Kidney glomerular epithelial cell (primary cell): ENCODE measurements at regions not wholly inside any gene's neighbourhood (a gene's known extent, or its start where the extent isn't known, plus 50 kb on each side); places are given as distances from the start of the nearest gene placed in this dataset.
A peak's percentile ranks its signal among the peaks of the same experiment; 100 is the strongest.

Experiments used
- DNase-seq: peaks from one replicate; lab custom pipeline; 2025; lab: John Stamatoyannopoulos, UW

DNA sequence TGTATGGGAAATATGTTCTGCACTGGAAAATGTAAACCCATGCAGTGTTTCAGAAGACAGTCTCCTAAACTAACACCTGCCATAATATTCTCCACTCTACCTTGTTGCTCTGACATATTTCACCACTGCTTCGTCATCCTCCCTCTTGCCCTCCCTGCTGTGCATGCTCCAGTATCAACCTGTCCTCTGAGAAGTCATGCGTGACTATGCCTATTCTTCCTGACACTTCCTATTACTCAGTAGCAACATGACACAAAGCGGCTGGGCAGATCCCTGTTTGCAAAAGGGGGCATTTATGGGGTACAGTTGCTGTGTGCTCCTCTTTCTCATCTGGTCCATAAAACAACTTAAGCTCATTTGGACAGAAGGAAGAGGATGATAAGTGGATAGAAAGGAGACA lies 805.6 kb upstream of the EEF2KMT start:
- peak; percentile 66 for DNase-seq

GRCh38 chr16:5900046-5900445 lies 802.5 kb upstream of the EEF2KMT start:
- peak; percentile 17 for DNase-seq

DNA sequence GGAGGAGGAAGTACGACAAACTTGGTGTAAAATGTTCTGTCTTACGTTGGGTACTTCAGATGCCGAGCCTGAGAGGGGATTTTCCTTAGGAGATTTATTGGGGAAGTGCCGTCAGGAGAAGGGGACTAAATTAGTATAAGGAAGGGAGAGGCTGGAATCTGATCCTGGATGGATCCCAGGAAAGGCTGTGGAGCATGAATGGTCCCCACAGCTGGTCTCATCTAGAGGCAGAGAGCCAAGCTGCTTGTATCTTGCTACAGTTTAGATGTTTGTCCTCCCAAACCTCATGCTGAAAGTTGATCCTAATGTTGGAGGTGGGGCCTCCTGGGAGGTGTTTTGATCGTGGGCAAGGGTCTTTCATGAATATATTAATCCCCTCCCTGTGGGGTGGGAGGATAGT lies 798.4 kb upstream of the EEF2KMT start:
- DNase-seq: no peak

DNA sequence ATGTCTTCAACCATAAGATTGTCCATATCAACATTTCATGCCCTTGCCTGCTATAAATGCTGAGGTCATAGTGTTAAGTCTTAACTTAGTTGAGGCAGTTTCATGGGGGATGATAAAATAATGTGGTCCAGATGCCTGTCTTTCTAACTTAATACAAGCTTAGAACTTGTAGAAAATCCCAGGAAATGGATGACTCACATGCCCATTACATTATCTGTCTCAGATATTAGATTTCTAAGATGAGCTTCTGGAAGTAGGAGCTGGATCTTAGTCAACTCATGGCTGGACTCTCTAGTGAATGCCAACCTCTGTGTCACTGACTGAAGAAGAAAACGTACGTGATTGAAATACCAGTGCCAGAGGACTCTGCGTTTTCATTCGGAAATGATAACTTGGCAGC lies 797.5 kb upstream of the EEF2KMT start:
- peak; percentile 26 for DNase-seq

DNA sequence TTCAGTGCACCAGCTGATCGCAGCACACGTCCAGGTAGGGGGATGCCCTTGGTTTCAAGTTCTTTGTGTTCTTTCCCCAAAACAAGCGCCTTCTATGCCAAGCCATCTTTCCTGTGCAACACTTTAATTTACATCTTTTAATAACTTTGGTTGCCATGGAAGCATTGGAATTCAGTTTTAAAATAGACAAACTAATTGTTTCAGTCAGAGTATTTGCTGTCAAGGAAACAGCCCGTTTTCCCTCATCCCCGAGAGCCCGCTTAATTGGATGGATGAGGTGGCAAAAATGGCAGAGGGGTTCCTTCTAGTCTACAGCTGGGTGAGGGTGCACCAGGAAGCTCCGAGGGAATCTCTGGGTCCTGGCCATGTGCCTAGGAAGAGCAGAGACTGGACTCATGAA lies 793.7 kb upstream of the EEF2KMT start:
- no peak for DNase-seq

- peak; percentile 75 for DNase-seq
These were observed 787.9 kb upstream of the EEF2KMT start for GRCh38 chr16:5885521-5885920.

- no peak for DNase-seq
These were observed 787.4 kb upstream of the EEF2KMT start for GRCh38 chr16:5884996-5885395.

DNA sequence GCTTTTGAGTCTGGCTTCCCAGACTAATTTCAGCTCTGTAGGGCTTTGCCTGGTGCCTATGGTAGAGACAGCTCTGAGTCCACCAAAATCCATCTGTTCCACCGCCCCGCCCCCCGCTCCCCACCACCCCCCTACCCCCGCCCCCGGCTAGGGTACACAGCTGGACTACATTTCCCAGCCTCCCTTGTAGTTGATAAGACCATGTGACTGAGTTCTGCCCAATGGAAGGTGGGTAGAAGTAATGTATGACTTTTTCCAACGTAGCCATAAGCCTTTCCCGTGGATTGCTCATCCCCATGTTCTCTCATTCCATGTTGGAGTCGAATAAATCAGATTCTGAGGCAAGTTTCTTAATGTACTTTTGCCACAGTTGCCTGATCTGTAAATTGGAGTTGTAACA lies 786.7 kb upstream of the EEF2KMT start:
- no peak for DNase-seq

- no peak for DNase-seq
These were observed 784.6 kb upstream of the EEF2KMT start for GRCh38 chr16:5882087-5882640.

GRCh38 chr16:5875416-5875815 lies 777.8 kb upstream of the EEF2KMT start:
- no peak for DNase-seq

- no peak for DNase-seq
These were observed 777.3 kb upstream of the EEF2KMT start for GRCh38 chr16:5874899-5875298.

DNA sequence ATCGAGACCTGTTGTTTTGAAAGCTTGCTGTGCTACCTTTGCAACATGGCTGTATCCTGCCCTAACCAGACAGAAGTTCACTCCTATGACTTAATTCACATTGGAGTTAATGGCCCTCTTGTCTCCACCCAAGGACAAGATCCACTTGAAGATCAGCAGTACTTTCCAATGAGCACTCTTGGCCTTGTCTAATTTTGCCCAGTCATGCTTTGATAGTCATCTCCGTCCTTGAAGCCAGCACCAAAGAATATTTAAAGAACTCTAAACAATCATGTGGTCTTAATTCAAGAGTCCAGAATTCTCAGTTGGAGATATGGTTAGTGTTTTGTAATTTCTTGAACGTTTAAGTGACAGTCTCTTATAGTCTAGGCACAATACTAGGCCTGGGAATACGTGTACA lies 775.6 kb upstream of the EEF2KMT start:
- DNase-seq: no peak

GRCh38 chr16:5870886-5871691 lies 773.5 kb upstream of the EEF2KMT start:
- no peak for DNase-seq

DNA sequence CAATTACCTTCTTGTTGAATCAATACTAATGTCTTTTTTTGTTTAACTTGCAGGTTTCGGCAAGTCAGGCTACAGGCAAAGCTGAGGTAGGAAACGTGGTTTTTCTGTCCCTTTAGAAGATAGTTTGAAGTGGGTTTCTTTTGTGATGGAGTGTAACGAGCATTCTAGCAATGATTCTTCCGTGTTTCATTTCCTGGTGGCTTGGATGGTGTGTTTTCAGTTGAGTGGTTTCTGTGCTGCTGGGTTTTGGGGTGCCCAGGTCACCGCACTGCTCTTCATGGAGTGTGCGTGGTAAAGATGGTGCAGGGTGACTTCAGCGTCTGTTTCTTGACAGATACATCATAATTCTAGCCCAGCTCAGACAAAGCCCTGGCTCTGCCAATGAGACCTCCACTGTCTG lies 769.7 kb upstream of the EEF2KMT start:
- DNase-seq: no peak

- peak; percentile 94 for DNase-seq
These were observed 767.6 kb upstream of the EEF2KMT start for GRCh38 chr16:5865236-5865635.

DNA sequence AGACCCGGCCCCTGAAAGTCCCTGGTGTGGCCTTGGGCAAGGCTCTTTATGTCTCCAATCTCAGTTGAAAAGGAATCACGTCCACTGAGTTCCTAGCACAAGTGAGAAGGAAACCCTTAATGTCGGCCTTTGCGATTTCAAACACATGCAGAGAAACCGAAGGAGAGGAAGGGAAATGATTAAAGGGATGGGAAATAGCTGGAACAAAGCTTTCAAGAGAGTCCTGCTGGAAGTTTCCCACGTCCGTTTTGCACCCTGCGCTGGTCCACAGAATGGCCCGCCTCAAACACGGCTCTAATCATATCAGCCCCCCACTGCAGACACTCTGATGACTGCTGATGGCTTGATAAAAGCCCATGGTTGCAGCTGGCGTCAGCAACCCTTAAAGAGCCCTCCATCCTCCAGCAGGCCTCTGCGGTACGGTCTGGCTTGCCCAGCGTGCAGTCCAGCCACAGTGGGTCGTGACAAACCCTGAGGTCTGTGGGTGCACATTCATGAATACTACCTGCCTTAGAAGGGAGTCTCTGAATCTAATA lies 765.5 kb upstream of the EEF2KMT start:
- DNase-seq: no peak

- no peak for DNase-seq
These were observed 764.7 kb upstream of the EEF2KMT start for GRCh38 chr16:5862103-5862840.

GRCh38 chr16:5861241-5861640 lies 763.6 kb upstream of the EEF2KMT start:
- DNase-seq: no peak

GRCh38 chr16:5858180-5858579 lies 760.6 kb upstream of the EEF2KMT start:
- no peak for DNase-seq

DNA sequence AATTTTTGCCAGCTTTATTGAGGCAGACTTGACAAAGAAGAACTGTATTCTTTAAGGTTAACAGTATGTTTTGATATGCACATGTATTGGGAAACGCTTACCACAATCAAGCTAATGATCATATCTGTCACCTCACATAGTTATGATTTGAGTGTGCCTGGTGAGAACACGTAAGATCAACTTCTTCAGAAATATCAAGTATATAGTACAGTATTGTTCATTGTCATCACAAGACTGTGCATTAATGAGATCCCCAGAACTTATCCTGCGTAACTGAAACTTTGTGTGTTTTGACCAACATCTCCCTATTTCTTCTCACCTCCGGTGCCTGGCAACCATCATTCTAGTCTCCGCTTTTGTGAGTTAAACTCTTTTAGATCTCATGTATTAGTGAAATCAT lies 756.4 kb upstream of the EEF2KMT start:
- DNase-seq: no peak

DNA sequence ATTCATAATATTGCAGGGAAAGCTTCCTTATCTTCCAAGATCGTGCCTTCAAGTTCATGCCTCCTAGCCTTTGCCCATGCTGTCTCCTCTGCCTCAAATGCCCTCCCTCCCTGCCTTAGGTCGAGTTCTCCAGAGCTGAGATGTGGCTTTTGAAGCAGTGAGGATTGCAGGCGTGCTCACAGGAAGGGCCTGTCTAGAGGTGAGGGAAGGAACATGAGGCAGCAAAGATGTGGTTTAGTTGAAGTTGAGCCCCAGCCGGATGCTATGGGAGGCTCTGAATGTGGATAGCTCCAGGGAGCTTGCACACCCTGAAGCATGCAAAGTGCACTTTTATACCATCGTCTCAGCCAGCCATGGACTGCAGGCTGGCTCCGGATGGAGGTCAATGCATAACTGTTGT lies 754.6 kb upstream of the EEF2KMT start:
- no peak for DNase-seq

DNA sequence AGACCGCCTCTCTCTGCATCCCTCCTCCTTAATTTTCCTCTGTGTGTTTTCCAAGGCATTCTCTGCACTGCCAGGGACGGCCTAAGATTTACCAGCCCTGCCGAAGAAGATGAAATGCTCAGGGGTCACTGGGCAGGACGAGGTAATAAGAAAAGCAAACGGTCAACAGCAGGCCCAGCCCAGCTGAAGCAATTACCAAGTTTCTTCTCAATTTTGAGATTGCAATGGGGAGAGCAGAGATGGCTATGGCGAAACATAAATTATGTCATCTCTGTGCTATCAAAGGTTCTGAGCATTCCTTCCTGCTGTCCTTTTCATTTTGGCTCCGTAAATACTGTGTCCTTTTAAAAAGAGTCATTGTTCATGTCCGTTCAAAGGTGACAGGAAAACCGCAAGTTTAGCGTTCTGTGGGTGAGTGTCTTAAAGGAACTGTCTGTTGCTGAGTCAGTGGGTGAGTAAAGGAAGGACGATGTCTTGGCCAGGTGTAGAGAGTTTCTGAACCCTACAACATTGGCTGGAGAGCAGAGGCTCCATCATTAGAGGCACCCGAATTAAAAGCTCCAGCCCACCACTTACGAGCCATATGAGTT lies 753.9 kb upstream of the EEF2KMT start:
- peak; percentile 36 for DNase-seq
